Uterus (tissue), 3 donors: ENCODE measurements at regions not wholly inside any gene's neighbourhood (a gene's known extent, or its start where the extent isn't known, plus 50 kb on each side); places are given as distances from the start of the nearest gene placed in this dataset.

Experiments
- DNase-seq, 2 donors: peaks; one replicate each; pipeline ENCODE4 v3.0.0-alpha.2; 2019 to 2020
- H3K27ac ChIP-seq, 2 donors: fragments of 200-600 bp; sonication (generic); 1 replicate in 1 of 2; 2 replicates in 1 of 2; pipeline ENCODE4 v1.5.1; 2016 to 2018
- H3K27me3 ChIP-seq, 2 donors: fragments of 200-600 bp; sonication (generic); one replicate each; pipeline ENCODE4 v1.5.1; 2018 to 2019; ENCODE audit warnings: control low read depth in 1 of 2
- H3K36me3 ChIP-seq, 2 donors: fragments of 200-600 bp; sonication (generic); one replicate each; pipeline ENCODE4 v1.5.1; 2019; ENCODE audit warnings: control low read depth in 1 of 2
- H3K4me1 ChIP-seq, 2 donors: fragments of 200-600 bp; sonication (generic); one replicate each; pipeline ENCODE4 v1.5.1; 2018 to 2019; ENCODE audit warnings: control low read depth in 1 of 2
- H3K4me3 ChIP-seq, 2 donors: fragments of 200-600 bp; sonication (generic); 1 replicate in 1 of 2; 2 replicates in 1 of 2; pipeline ENCODE4 v1.5.1; 2018 to 2019; ENCODE audit warnings: mild to moderate bottlenecking in 1 of 2
- H3K9me3 ChIP-seq, 2 donors: fragments of 200-600 bp; sonication (generic); one replicate each; pipeline ENCODE4 v1.5.1; 2019; ENCODE audit warnings: control low read depth in 1 of 2
- POLR2A ChIP-seq, 2 donors: fragments of 450-650 bp; IDR thresholded peaks; one replicate each; pipeline ENCODE4 v1.6.1; 2016; ENCODE audit warnings: antibody characterized with exemption in 2 of 2, mild to moderate bottlenecking in 1 of 2, moderate library complexity in 1 of 2
- intact Hi-C: fragments of 100-400 bp; cut with DNase I; formaldehyde crosslinking; loops from one replicate; pipeline ENCODE4 v1.15.1; 2023; ENCODE audit warnings: low total_unique reads
- TF ChIP-seq, protein P1 (sequence below), 4 experiments: fragments of 200-600 bp in 2 of 4; fragments of 450-650 bp in 2 of 4; sonication (generic) in 2 of 4; IDR thresholded peaks; one replicate each; pipeline ENCODE4 v1.5.1; 2016 to 2019; ENCODE audit warnings: antibody characterized with exemption in 4 of 4, mild to moderate bottlenecking in 2 of 4, moderate library complexity in 1 of 4
- donor health status: DM: yes; HTN: yes; CAD: no.

DNA sequence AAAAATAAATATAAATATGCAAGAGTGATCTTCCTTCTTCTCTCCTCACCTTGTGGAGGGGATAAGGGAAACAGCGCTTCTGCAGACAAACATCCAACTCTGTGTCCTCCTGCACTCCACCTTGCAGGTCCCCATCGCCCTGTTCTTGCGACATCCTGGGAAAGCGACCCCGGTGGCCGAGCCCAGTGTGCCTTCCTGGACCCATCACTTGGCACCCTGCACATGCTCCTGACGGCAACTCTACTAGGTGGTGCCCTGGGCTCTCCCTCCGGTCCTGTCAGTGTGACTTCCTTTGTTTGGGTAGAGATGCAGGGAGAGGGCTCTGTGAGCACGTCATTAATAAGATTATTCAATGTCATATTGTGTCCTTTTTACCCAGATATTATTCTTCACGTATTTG is 266.0 kb upstream of the ADAMTS16 start:
- intact Hi-C loops = no loop called here
- Histone ChIP-seq H3K4me3 (no peak overlapping the region), H3K27ac (no peak overlapping the region), H3K27me3 (no peaks in the 10 kb centered on the region), H3K9me3 (no peaks in the 10 kb centered on the region), H3K36me3 (no peaks in the 10 kb centered on the region), H3K4me1 (no peaks in the 10 kb centered on the region)
- TF ChIP-seq, protein P1, sequence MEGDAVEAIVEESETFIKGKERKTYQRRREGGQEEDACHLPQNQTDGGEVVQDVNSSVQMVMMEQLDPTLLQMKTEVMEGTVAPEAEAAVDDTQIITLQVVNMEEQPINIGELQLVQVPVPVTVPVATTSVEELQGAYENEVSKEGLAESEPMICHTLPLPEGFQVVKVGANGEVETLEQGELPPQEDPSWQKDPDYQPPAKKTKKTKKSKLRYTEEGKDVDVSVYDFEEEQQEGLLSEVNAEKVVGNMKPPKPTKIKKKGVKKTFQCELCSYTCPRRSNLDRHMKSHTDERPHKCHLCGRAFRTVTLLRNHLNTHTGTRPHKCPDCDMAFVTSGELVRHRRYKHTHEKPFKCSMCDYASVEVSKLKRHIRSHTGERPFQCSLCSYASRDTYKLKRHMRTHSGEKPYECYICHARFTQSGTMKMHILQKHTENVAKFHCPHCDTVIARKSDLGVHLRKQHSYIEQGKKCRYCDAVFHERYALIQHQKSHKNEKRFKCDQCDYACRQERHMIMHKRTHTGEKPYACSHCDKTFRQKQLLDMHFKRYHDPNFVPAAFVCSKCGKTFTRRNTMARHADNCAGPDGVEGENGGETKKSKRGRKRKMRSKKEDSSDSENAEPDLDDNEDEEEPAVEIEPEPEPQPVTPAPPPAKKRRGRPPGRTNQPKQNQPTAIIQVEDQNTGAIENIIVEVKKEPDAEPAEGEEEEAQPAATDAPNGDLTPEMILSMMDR (IDR thresholded peaks at IDR 0.05) = no peak
- TF ChIP-seq POLR2A (IDR thresholded peaks at IDR 0.05) = no peak
- no peak for DNase-seq

DNA sequence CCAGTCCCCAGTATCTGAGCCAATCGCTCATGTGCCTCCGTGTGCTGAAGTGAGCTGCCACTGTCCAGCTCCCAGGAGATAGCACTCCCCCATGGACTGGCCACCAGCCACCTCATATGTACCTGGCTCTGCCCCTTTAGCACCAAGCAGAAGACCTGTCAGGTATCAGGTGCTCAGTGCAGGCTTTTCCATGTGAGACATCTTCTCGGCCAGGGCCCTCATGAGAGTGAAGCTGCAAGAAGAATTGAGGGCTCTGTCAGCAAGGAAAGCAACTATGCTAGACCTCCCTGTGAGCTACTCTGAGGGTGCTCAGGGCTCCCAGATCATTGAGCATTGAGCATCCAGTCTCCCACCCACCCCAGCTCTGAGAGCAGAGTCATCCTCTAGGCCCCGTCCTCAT is 264.2 kb upstream of the ADAMTS16 start:
- Histone ChIP-seq H3K27me3 (no peaks in the 10 kb centered on the region), H3K36me3 (no peaks in the 10 kb centered on the region), H3K9me3 (no peaks in the 10 kb centered on the region), H3K4me3 (no peak overlapping the region), H3K4me1 (no peaks in the 10 kb centered on the region), H3K27ac (no peak overlapping the region)
- no peak for DNase-seq
- TF ChIP-seq, protein P1 (IDR thresholded peaks at IDR 0.05) = no peak
- TF ChIP-seq POLR2A (IDR thresholded peaks at IDR 0.05) = no peak
- intact Hi-C loops = no loop called here

DNA sequence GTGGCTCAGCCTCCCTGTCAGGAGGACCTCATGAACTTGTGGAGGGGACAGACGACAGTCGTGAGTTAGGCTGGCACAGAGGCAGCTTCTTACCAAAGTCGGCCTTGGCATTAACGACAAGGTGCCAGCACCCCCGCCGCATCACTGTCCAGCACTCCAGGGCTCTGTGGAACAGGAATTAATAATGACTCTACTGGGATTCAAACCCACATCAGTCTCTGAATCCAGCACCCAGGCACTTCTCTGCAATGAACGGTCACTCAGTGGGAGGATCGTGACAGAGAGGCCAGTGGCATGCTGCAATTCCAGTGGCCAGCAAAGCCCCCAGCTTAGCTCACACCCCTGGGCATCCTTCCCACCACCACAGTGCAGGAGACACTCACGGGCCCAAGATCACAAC is 263.3 kb upstream of the ADAMTS16 start:
- TF ChIP-seq, protein P1 (IDR thresholded peaks at IDR 0.05) = no peak
- no peak for TF ChIP-seq POLR2A (IDR thresholded peaks at IDR 0.05)
- Histone ChIP-seq H3K4me3 (no peak overlapping the region), H3K36me3 (no peaks in the 10 kb centered on the region), H3K27ac (no peak overlapping the region), H3K4me1 (no peaks in the 10 kb centered on the region), H3K27me3 (no peaks in the 10 kb centered on the region), H3K9me3 (no peaks in the 10 kb centered on the region)
- no peak for DNase-seq
- intact Hi-C loops = no loop called here

DNA sequence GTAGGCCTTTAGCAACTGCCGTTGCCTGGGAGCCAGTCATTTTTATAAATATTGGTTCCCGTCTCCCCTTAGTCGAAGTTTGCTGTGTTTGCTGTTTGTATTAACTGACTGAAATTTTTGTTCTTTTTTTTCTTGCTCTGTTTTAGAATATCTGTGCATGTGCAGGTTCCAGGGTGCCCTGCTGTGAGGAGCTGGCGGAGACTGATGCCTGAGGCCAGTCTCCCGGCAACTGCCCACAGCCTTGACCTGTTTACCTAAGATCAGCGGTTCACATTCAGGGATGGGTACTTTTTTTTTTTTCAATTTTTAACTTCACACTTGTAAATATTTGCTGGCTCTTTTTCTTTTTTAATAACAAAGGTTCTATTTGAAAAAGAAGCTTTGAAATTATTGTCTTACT is 262.6 kb upstream of the ADAMTS16 start:
- intact Hi-C loops = no loop called here
- Histone ChIP-seq H3K4me3 (no peak overlapping the region), H3K27me3 (no peaks in the 10 kb centered on the region), H3K9me3 (no peaks in the 10 kb centered on the region), H3K4me1 (no peaks in the 10 kb centered on the region), H3K27ac (no peak overlapping the region), H3K36me3 (no peaks in the 10 kb centered on the region)
- TF ChIP-seq POLR2A (IDR thresholded peaks at IDR 0.05) = no peak
- TF ChIP-seq, protein P1 (IDR thresholded peaks at IDR 0.05) = no peak
- DNase-seq = no peak

DNA sequence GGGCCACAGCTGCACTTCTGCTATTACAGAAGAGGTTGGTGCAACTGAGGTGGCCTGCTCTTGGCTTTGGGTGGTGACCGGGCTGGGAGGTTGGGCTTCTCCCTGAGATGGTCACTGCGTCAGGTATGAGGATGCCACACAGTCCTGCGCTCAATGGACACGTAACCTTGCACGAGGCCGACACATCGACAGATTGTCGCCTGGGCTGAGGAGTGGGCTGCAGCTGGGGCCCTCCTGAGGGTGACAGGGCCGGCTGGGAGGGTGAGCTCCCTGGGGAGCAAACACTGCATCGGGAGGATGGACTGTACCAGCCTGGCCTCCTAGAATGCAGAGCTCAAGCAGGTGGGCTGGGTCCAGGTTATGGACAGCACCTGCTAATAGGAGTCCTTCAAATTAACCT is 261.1 kb upstream of the ADAMTS16 start:
- no peak for TF ChIP-seq POLR2A (IDR thresholded peaks at IDR 0.05)
- TF ChIP-seq, protein P1 (IDR thresholded peaks at IDR 0.05) = no peak
- Histone ChIP-seq H3K27me3 (no peaks in the 10 kb centered on the region), H3K36me3 (no peaks in the 10 kb centered on the region), H3K9me3 (no peaks in the 10 kb centered on the region), H3K4me1 (no peaks in the 10 kb centered on the region), H3K27ac (no peak overlapping the region), H3K4me3 (no peak overlapping the region)
- DNase-seq = no peak
- intact Hi-C loops = no loop called here
